Kidney (tissue), 13 donors: ENCODE measurements at regions not wholly inside any gene's neighbourhood (a gene's known extent, or its start where the extent isn't known, plus 50 kb on each side); places are given as distances from the start of the nearest gene placed in this dataset.

Experiments
- DNase-seq, 5 donors: peaks; one replicate each; pipeline ENCODE4 v3.0.0-alpha.2; 2013 to 2020
- FAIRE-seq: peaks from 2 replicates; lab custom pipeline; 2012; peaks lifted over from hg19 to GRCh38; lab: Jason Lieb, UNC
- H3K27ac ChIP-seq, 2 donors: one replicate each; pipeline ENCODE4 v1.7.0; 2013; ENCODE audit warnings: low read depth in 2 of 2, low read length in 2 of 2, inconsistent platforms in 1 of 2
- H3K27me3 ChIP-seq: one replicate; pipeline ENCODE4 v1.7.1; 2013; ENCODE audit warnings: low read length, inconsistent platforms; ENCODE audit not compliant: control insufficient read depth, insufficient read depth
- H3K36me3 ChIP-seq, 3 donors: one replicate each; pipeline versions ENCODE4 v1.7.0 to v1.7.1; 2013; ENCODE audit warnings: low read length in 3 of 3, control low read depth in 1 of 3, inconsistent platforms in 1 of 3; ENCODE audit not compliant: insufficient read depth in 3 of 3, control insufficient read depth in 2 of 3
- H3K4me1 ChIP-seq, 3 donors: one replicate each; pipeline versions ENCODE4 v1.7.0 to v1.7.1; 2013; ENCODE audit warnings: low read length in 3 of 3, inconsistent platforms in 1 of 3, low read depth in 1 of 3; ENCODE audit not compliant: control insufficient read depth in 2 of 3, insufficient read depth in 2 of 3
- H3K4me3 ChIP-seq, 3 donors: one replicate each; pipeline versions ENCODE4 v1.7.0 to v1.8.1; 2013; ENCODE audit warnings: low read length in 3 of 3, control low read depth in 1 of 3, inconsistent platforms in 1 of 3
- H3K9ac ChIP-seq, 3 donors: one replicate each; pipeline versions ENCODE4 v1.7.0 to v1.7.1; 2013; ENCODE audit warnings: low read length in 3 of 3, control low read depth in 1 of 3, inconsistent platforms in 1 of 3
- H3K9me3 ChIP-seq, 3 donors: one replicate each; pipeline versions ENCODE4 v1.7.0 to v1.7.1; 2013; ENCODE audit warnings: low read length in 3 of 3, control low read depth in 1 of 3, inconsistent platforms in 1 of 3; ENCODE audit not compliant: control insufficient read depth in 2 of 3, insufficient read depth in 1 of 3
- intact Hi-C: fragments of 100-400 bp; cut with DNase I; formaldehyde crosslinking; loops from one replicate; pipeline ENCODE4 v1.11.1; 2022
- TF ChIP-seq, protein P1 (sequence below): IDR thresholded peaks from 3 replicates; pipeline ENCODE4 v1.5.1; 2012; ENCODE audit warnings: mild to moderate bottlenecking, moderate library complexity, borderline replicate concordance; ENCODE audit not compliant: insufficient read depth; ENCODE audit errors: extremely low read depth
- donor health status: control.
- donor health status: control.
- donor health status: control.
- donor health status: control.
- donor health status: control.
- donor health status: DM: yes; HTN: yes; CAD: no.
- donor health status: Normal renal cell carcinoma (clear cell type).

DNA sequence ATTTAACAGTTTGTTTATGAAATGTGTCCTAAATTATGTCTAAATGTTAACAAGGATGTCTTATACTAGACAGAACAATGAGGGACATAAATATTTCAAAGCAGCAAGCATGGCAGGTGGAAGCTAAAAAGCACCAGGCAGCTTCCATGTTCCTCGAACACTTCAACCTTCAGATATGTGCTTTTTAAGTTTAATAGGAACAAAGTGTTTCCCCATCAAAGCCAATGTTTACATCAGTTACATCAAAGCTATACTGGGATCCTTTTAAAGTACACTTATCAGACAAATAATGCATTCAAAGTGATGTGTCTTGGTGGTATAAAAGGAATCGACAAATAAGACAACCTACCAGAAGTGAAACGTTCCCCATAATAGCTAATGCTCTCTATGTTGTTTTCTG lies 2841.1 kb upstream of the PCDH20 start:
- Histone ChIP-seq H3K9me3 (no peaks in the 10 kb centered on the region), H3K27ac (no peak overlapping the region), H3K9ac (no peak overlapping the region), H3K4me1 (no peaks in the 10 kb centered on the region), H3K36me3 (no peaks in the 10 kb centered on the region), H3K4me3 (no peak overlapping the region), H3K27me3 (no peaks in the 10 kb centered on the region)
- intact Hi-C loops = no loop called here
- DNase-seq (no peak), FAIRE-seq (no peak)
- TF ChIP-seq, protein P1, sequence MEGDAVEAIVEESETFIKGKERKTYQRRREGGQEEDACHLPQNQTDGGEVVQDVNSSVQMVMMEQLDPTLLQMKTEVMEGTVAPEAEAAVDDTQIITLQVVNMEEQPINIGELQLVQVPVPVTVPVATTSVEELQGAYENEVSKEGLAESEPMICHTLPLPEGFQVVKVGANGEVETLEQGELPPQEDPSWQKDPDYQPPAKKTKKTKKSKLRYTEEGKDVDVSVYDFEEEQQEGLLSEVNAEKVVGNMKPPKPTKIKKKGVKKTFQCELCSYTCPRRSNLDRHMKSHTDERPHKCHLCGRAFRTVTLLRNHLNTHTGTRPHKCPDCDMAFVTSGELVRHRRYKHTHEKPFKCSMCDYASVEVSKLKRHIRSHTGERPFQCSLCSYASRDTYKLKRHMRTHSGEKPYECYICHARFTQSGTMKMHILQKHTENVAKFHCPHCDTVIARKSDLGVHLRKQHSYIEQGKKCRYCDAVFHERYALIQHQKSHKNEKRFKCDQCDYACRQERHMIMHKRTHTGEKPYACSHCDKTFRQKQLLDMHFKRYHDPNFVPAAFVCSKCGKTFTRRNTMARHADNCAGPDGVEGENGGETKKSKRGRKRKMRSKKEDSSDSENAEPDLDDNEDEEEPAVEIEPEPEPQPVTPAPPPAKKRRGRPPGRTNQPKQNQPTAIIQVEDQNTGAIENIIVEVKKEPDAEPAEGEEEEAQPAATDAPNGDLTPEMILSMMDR = no peak

DNA sequence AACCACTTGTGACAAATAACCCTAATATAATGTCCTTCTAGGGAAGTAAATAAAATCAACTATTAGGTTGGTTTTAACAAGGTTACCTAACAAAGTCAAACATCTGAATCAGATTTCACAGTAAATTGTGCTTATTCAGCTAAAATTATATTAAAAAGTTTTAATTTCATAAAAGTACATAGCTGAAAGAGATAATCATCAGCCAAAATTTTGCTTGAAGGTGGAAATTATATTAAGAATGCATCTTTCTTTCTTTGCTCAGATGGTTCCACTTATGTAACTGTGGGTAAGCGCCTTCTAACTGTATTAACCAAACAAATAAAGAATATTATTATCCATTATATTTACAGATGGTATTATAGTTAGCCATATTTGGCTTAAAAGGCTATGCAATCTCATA lies 2840.3 kb upstream of the PCDH20 start:
- H3K9me3 ChIP-seq = no peaks in the 10 kb centered on the region
- H3K9ac ChIP-seq = no peak overlapping the region
- H3K36me3 ChIP-seq = no peaks in the 10 kb centered on the region
- FAIRE-seq (no peak), DNase-seq (no peak)
- H3K27me3 ChIP-seq = no peaks in the 10 kb centered on the region
- no peak overlapping the region for H3K4me3 ChIP-seq
- intact Hi-C loops = no loop called here
- TF ChIP-seq, protein P1 = no peak
- H3K27ac ChIP-seq = no peak overlapping the region
- no peaks in the 10 kb centered on the region for H3K4me1 ChIP-seq

GRCh38 chr13:64248371-64249065 lies 2832.9 kb upstream of the PCDH20 start:
- TF ChIP-seq, protein P1 = no peak
- no peaks in the 10 kb centered on the region for H3K36me3 ChIP-seq
- FAIRE-seq (no peak), DNase-seq (peak in 1 of 5 donors; percentile 0)
- no peak overlapping the region for H3K27ac ChIP-seq
- no peaks in the 10 kb centered on the region for H3K27me3 ChIP-seq
- intact Hi-C loops = no loop called here
- no peaks in the 10 kb centered on the region for H3K4me1 ChIP-seq
- no peak overlapping the region for H3K9ac ChIP-seq
- no peak overlapping the region for H3K4me3 ChIP-seq
- H3K9me3 ChIP-seq = no peaks in the 10 kb centered on the region

- no peak overlapping the region for H3K4me3 ChIP-seq
- intact Hi-C loops = no loop called here
- H3K9me3 ChIP-seq = no peaks in the 10 kb centered on the region
- no peak overlapping the region for H3K9ac ChIP-seq
- H3K27ac ChIP-seq = no peak overlapping the region
- no peaks in the 10 kb centered on the region for H3K36me3 ChIP-seq
- no peaks in the 10 kb centered on the region for H3K4me1 ChIP-seq
- no peaks in the 10 kb centered on the region for H3K27me3 ChIP-seq
- TF ChIP-seq, protein P1 = no peak
- DNase-seq (peak in 1 of 5 donors; percentile 4), FAIRE-seq (peak; percentile 19)
Observed at GRCh38 chr13:64239372-64239771, 2823.7 kb upstream of the PCDH20 start.
